HG03196 (cell line): ENCODE measurements at regions not wholly inside any gene's neighbourhood (a gene's known extent, or its start where the extent isn't known, plus 50 kb on each side); places are given as distances from the start of the nearest gene placed in this dataset.

Experiments used
- ATAC-seq: cut with Tn5 transposase; IDR thresholded peaks from one replicate; pipeline ENCODE4 v1.9.1; 2021; ENCODE audit not compliant: unreplicated experiment

DNA sequence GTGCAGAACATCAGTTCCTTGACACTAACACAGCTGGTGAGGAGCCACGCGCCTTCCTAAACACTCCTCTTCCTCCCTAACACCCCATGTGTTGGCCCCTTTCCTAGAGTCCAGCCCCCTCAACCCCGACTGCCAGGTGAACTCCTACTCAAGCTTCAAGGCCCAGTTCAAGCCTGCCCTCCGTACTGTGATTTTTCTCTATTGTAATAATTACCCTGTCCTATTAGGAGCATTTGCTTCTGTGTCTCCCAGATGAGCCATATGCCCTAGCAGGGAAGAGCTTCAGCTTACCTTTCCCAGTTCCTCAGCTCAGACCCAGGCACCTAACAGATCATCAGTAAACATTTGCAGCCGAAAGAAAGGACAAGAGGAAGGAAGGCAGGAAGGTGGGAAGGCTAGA lies 130.6 kb upstream of the SALL3 start:
- no peak for ATAC-seq

DNA sequence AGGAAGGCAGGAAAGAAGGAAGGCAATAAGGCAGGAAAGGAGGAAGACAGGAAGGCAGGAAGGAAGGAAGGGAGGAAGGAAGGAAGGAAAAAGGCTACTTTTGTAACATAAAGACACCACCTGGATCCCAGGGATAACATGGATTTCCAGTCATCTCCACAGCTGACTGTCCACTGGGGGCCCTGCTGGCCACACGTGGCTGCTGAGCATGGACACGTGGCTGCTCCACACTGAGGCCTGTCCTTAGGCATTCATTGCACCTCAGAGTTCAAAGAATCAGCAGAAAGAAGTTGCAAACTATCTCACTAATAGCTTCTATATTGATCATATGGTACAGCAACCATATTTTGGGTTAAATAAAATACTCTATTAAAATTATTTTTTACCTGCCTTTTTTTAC lies 130.2 kb upstream of the SALL3 start:
- no peak for ATAC-seq

GRCh38 chr18:78853341-78853740 lies 126.3 kb upstream of the SALL3 start:
- ATAC-seq: no peak

GRCh38 chr18:78855188-78855587 lies 124.4 kb upstream of the SALL3 start:
- no peak for ATAC-seq

GRCh38 chr18:78856569-78857313 lies 122.9 kb upstream of the SALL3 start:
- no peak for ATAC-seq

GRCh38 chr18:78857314-78858150 lies 122.1 kb upstream of the SALL3 start:
- no peak for ATAC-seq

- ATAC-seq: no peak
These were observed 119.9 kb upstream of the SALL3 start for GRCh38 chr18:78859686-78860085.

DNA sequence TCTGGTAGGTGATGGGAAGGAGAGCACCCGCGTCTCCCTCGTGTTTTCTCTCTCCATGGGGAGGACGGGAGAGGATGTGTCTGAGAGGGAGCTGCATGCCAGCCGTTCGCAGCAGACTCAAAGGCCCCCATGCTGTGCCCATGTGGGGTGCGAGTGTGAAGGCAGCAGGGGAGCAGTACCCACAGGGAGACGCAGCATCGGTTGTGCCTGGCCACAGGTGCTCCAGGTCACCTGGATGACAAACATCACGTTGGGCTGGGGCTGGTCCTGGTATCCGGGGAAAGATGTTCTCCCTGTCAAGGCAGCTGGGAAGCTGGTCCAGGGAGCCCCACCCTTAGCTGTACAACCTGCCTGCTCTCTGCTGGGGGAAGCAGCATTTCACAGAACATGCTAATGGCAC lies 119.5 kb upstream of the SALL3 start:
- no peak for ATAC-seq

GRCh38 chr18:78861116-78861515 lies 118.5 kb upstream of the SALL3 start:
- no peak for ATAC-seq

DNA sequence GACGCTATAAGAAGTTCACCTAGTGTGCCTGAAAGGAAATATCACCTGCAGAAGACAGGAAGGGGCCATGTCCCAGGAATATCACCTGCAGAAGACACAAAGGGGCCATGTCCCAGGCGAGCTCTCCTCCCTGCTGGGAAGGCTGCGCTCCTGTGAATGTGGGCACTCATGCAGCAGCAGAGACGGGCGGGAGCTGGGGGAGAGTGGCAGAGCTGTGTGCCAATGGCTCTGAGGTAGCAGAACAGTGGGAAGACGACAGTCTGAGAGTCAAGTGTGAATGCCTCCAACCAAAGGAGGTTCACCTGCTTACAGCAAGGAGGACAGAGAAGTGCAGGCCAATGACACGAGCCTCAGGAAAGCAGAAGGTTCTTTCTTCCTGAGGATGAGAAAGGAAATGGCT lies 117.9 kb upstream of the SALL3 start:
- ATAC-seq: no peak

DNA sequence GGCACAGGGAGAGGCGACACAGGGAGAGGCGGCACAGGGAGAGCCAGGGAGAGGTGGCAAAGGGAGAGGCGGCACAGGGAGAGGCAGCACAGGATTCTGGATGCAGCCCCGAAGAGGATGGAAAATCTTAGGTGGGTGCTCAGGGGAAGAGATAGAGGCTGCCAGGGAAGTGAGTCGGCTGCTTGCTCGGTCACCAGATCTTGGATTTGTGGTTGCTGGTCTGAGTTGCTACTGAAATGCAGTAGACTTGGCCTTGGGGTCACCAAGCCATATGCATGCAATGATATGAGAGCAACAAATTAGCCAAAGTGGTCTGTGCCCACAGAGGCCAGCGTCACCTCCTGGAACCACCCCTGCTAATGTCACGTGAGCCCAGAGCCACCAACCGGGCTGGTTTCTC lies 117.2 kb upstream of the SALL3 start:
- ATAC-seq: no peak

DNA sequence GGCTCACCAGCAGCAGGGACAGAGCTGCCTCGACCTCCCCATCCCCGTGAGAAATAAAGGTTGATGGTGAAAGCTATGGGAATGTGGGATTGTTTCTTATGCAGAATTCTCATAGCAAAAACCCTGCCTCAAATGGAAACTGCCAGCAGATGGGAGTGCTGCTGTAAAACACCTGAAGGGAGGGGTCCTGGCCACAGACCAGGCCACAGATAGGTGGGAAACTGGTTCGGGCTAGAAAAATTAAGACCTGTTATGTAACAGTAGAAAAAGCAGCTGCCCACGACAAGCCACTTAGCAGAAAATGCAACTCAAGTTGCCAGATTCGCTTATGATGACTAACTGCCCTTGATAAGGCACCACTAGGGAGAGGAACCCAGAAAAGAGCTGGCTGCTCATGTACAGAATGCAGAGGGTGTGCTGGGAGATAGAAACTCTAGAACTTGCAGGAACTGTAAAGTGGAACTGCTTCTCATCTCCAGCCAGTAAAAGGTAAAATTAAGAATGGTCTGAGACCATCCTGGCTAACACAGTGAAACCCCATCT lies 114.5 kb upstream of the SALL3 start:
- no peak for ATAC-seq

- no peak for ATAC-seq
These were observed 113.8 kb upstream of the SALL3 start for GRCh38 chr18:78865771-78866310.

- no peak for ATAC-seq
These were observed 112.5 kb upstream of the SALL3 start for GRCh38 chr18:78867131-78867530.

DNA sequence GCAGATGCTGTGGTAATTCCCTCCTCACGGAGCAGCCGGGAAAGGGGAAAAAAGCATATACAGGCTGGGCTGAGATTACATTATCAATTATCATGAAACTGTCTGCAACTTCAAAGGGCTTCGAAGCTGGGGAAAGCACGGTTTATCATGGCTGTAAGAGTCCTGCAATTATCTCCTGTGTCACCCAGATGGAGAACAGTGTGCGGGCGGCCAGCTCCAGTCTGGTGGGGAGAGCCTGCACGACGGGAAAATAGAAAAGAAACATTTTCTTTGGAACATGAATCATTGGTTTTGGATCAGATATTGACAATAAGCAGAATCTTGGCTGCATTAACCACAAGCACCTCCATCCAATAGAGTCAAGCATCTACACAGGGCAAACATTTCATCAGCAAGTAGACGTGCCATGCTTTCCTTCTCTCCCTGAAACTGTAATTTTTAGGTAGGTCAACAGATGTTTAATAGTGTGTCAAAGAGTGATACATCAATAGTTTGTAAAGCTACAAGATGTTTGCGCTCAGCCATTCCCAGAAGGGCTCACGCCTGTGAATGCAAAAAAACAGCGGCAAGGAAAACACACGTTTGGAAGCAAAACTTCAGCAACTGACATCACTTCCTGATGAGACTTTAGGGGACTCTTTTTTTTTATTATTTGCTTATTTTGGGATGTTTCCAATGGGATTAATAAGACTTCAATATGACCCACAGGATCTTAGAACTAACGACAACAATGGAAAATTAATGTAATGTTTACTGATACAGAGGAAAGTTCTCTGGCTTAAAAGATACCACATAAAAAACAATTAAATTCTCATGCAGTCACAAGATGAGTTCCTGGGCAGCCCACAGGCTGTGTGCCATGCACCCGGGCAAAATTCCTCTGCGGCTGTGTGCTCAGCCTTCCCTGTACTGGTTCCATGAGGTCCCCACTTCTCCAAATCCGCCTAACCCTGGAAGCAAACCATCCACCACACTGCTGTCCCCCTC lies 111.0 kb upstream of the SALL3 start:
- no peak for ATAC-seq

DNA sequence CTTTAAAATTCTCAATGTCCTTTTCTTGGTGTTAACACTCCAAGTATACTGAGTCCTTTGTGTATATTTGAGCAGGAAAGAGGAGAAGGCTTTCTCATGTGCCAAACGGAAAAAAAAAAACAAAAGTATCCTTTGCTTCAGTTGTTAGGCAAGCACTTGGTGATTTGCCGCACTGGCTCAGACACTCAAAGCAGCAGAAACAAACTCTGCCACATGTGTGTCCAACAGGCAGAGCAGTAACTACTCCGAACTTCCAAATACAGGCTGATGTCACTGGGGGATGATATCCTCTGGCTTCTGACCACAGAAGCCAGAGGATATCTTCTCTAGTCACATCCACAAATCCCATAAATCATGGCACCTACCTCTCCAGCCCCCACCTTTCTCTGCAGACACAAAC lies 108.0 kb upstream of the SALL3 start:
- ATAC-seq: no peak

DNA sequence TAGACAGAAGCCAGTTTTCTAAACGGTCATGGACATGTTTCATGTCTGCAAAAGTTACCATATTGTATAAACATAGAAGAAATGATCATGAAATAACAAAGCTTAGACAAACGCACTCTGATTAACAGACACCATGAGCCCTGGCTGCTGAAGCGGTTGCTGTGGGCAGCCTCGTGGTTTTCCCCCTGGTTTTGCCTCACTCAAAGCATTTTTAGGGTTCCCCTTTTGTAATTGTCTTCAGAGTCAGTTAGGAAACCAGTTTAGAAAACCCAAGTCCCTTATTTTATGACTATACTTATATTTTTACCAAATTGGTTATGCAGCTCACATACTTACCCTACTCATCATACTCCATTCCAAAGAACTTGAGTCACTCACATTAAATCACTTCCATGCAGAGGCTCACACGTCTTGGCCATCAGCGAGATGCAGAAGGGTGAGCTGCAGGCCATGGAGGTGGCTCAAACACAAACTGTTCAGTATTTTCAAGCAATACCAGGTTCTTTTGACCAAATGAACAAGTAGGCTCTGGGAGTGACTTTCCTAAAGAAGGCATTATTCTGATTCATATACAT lies 105.6 kb upstream of the SALL3 start:
- no peak for ATAC-seq

DNA sequence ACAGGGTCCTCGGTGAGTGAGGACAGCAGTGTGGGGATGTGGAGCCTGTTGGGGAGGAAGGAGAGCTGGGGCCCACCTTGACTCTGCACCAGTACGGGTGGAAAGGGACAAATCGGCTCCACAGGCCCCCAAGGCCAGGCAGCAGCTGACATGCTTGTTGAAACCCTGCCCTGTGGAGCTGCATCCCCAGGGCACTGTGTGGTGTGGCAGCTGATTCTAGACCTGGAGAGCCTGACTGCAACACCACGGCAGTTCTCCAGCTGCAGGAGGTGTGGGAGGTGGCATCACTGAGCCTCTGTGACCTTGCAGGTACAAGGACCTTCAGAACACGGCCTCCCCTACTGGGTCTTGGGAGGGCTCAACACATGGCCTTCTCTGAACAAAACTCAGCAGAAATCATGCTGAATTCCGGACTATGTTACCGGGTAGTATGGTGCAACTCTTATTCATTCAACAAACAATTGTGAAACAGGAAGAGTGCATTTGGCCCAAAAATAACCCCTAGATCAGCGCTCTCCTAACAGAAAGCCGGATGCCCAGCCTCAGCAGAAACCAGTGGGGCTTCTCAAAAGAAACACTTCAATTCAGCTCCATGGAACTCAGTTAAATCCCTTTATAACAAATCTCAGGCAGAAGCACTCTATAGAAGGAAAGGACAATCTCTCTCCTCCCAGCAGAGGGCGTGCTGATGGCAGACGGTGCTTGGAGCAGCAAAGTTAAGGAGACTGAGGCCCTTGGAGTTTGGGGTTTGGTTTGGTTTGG lies 104.4 kb upstream of the SALL3 start:
- no peak for ATAC-seq

DNA sequence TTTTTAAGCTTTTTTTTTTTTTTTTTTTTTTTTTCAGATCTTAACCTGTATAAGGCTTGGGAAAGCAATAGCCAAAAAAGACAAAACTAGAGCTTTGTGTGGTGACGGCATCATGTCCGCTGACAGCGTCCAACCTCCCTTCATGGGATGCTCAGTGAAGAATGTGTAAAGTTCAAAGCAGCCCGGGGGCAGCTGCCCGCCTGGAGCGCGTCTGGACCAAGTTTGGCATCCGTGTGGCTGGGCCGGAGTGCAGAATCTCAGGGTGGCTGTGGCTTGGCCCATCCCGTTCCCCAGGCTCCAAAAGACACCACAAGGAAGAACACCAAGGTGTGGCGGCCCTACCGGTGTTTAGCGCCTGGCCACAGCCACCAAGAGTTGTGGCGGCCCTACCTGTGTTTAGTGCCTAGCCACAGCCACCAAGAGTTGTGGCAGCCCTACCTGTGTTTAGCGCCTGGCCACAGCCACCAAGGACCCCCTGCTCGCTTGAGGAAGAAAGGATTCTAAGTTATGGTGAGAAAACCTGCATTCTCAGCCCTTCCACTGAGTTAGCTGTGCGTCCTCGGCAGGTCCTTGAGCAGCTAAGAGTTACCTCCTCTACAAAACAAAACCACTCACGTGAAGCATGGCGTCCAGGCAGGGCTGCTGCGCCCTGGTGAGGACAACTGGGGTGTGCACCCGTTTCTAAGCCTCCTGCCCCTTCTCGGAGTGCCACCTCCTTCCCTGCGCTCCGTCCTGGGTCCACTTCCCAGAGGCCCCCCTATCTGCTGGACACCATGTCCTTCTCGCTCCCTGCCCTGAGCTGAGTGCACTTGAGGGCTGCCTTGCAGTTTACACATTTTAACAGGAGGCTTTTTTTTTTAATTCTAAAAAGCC lies 103.6 kb upstream of the SALL3 start:
- no peak for ATAC-seq
